PC-9 (cell line): ENCODE measurements at regions not wholly inside any gene's neighbourhood (a gene's known extent, or its start where the extent isn't known, plus 50 kb on each side); places are given as distances from the start of the nearest gene placed in this dataset.

Experiments
- EZH2 ChIP-seq: fragments of 200-600 bp; sonication (generic); IDR thresholded peaks from 2 replicates; pipeline ENCODE4 v1.8.0; 2017; ENCODE audit warnings: antibody characterized with exemption, low read depth
- TF ChIP-seq, protein P1 (sequence below): fragments of 200-600 bp; sonication (generic); conservative IDR thresholded peaks from 2 replicates; pipeline ENCODE4 v1.6.1; 2017; ENCODE audit warnings: mixed run types, antibody characterized with exemption, mild to moderate bottlenecking, moderate library complexity

DNA sequence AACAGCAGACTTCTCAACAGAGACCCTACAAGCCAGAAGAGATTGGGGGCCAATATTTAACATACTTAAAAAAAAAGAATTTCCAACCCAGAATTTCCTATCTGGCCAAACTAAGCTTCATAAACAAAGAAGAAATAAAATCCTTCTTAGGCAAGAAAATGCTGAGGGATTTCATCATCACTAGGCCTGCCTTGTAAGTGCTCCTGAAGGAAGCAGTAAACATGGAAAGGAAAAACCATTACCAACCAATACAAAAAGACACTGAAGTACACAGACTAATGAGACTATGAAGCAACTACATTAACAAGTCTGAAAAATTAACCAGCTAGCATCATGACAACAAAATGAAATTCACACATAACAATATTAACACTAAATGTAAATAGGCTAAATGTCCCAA, 947.9 kb upstream of the CHORDC1 start:
- TF ChIP-seq, protein P1, sequence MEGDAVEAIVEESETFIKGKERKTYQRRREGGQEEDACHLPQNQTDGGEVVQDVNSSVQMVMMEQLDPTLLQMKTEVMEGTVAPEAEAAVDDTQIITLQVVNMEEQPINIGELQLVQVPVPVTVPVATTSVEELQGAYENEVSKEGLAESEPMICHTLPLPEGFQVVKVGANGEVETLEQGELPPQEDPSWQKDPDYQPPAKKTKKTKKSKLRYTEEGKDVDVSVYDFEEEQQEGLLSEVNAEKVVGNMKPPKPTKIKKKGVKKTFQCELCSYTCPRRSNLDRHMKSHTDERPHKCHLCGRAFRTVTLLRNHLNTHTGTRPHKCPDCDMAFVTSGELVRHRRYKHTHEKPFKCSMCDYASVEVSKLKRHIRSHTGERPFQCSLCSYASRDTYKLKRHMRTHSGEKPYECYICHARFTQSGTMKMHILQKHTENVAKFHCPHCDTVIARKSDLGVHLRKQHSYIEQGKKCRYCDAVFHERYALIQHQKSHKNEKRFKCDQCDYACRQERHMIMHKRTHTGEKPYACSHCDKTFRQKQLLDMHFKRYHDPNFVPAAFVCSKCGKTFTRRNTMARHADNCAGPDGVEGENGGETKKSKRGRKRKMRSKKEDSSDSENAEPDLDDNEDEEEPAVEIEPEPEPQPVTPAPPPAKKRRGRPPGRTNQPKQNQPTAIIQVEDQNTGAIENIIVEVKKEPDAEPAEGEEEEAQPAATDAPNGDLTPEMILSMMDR, result no peak
- TF ChIP-seq EZH2, result no peak
